Glutamatergic neuron (in vitro differentiated cells): ENCODE measurements at regions not wholly inside any gene's neighbourhood (a gene's known extent, or its start where the extent isn't known, plus 50 kb on each side); places are given as distances from the start of the nearest gene placed in this dataset.

ENCODE experiments used
- DNase-seq: peaks from one replicate; pipeline ENCODE4 v3.0.0; 2022
- H3K27ac Mint-ChIP-seq: one replicate; pipeline ENCODE4 v1.8.0; 2020; ENCODE audit warnings: mild to moderate bottlenecking, mixed read lengths, inconsistent platforms; ENCODE audit not compliant: unreplicated experiment
- H3K27me3 Mint-ChIP-seq: one replicate; pipeline ENCODE4 v1.8.0; 2020; ENCODE audit warnings: mild to moderate bottlenecking, moderate library complexity, mixed read lengths, inconsistent platforms; ENCODE audit not compliant: unreplicated experiment
- H3K36me3 Mint-ChIP-seq: one replicate; pipeline ENCODE4 v1.8.0; 2020; ENCODE audit warnings: mild to moderate bottlenecking, mixed read lengths, inconsistent platforms; ENCODE audit not compliant: unreplicated experiment
- H3K4me1 Mint-ChIP-seq: one replicate; pipeline ENCODE4 v1.8.0; 2020; ENCODE audit warnings: mild to moderate bottlenecking, low read depth, mixed read lengths, inconsistent platforms; ENCODE audit not compliant: unreplicated experiment
- H3K4me3 Mint-ChIP-seq: one replicate; pipeline ENCODE4 v1.8.0; 2020; ENCODE audit warnings: mild to moderate bottlenecking, mixed read lengths, inconsistent platforms; ENCODE audit not compliant: unreplicated experiment
- H3K9me3 Mint-ChIP-seq: one replicate; pipeline ENCODE4 v1.8.0; 2020; ENCODE audit warnings: mild to moderate bottlenecking, moderate library complexity, mixed read lengths, inconsistent platforms; ENCODE audit not compliant: unreplicated experiment
- CTCF ChIP-seq: fragments of 200-600 bp; sonication (generic); IDR thresholded peaks from one replicate; pipeline ENCODE4 v1.5.0; 2021; ENCODE audit not compliant: partially characterized antibody, unreplicated experiment

GRCh38 chr5:77157732-77158532 is 52.5 kb upstream of the PDE8B start:
- no peak overlapping the region for H3K4me3 Mint-ChIP-seq
- no peak for TF ChIP-seq CTCF
- peaks cover 3% of the 10 kb centered on the region for H3K9me3 Mint-ChIP-seq
- no peak overlapping the region for H3K27ac Mint-ChIP-seq
- H3K36me3 Mint-ChIP-seq, result no peaks in the 10 kb centered on the region
- H3K27me3 Mint-ChIP-seq, result peaks cover 2% of the 10 kb centered on the region
- DNase-seq, result no peak
- H3K4me1 Mint-ChIP-seq, result peaks cover 16% of the 10 kb centered on the region

- H3K27me3 Mint-ChIP-seq, result peaks cover 2% of the 10 kb centered on the region
- DNase-seq, result no peak
- no peak overlapping the region for H3K27ac Mint-ChIP-seq
- H3K4me1 Mint-ChIP-seq, result peaks cover 16% of the 10 kb centered on the region
- H3K4me3 Mint-ChIP-seq, result no peak overlapping the region
- H3K36me3 Mint-ChIP-seq, result no peaks in the 10 kb centered on the region
- peaks cover 3% of the 10 kb centered on the region for H3K9me3 Mint-ChIP-seq
- no peak for TF ChIP-seq CTCF
Measured at GRCh38 chr5:77156379-77156778, 54.1 kb upstream of the PDE8B start.

GRCh38 chr5:77155179-77155785 is 55.2 kb upstream of the PDE8B start:
- Mint-ChIP-seq H3K27ac (peak overlapping the region; percentile 87), H3K27me3 (peaks cover 2% of the 10 kb centered on the region), H3K36me3 (no peaks in the 10 kb centered on the region), H3K9me3 (peaks cover 3% of the 10 kb centered on the region), H3K4me1 (peaks cover 19% of the 10 kb centered on the region), H3K4me3 (no peak overlapping the region)
- no peak for TF ChIP-seq CTCF
- DNase-seq, result no peak

- H3K27me3 Mint-ChIP-seq, result no peaks in the 10 kb centered on the region
- no peaks in the 10 kb centered on the region for H3K36me3 Mint-ChIP-seq
- H3K27ac Mint-ChIP-seq, result no peak overlapping the region
- H3K4me1 Mint-ChIP-seq, result peaks cover 19% of the 10 kb centered on the region
- no peak for DNase-seq
- H3K9me3 Mint-ChIP-seq, result peaks cover 3% of the 10 kb centered on the region
- TF ChIP-seq CTCF, result no peak
- H3K4me3 Mint-ChIP-seq, result no peak overlapping the region
Measured at GRCh38 chr5:77152441-77152840, 58.0 kb upstream of the PDE8B start.

GRCh38 chr5:77151501-77151900 is 59.0 kb upstream of the PDE8B start:
- TF ChIP-seq CTCF, result no peak
- Mint-ChIP-seq H3K9me3 (peaks cover 3% of the 10 kb centered on the region), H3K27me3 (no peaks in the 10 kb centered on the region), H3K4me1 (peaks cover 16% of the 10 kb centered on the region), H3K4me3 (no peak overlapping the region), H3K27ac (no peak overlapping the region), H3K36me3 (no peaks in the 10 kb centered on the region)
- no peak for DNase-seq
